ENCODE measurements at regions not wholly inside any gene's neighbourhood (a gene's known extent, or its start where the extent isn't known, plus 50 kb on each side); places are given as distances from the start of the nearest gene placed in this dataset.

DNA sequence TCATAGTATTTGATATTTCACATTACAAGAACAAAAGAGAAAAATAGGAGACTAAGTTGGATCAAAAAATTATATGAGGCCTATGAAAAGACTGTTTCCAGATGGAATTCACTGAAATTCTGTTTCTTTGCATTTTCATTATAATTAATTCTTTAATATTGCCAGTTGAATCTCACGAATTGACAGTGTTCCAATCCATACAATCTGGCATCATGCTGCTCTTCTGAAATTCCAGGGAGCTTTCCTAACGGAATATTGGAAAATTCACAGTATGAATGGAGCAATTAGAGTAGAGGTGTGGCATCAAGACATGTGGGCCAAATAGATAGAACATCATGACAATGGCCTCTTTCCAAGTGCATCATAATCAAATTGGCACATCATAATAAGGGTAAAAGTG is 1178.9 kb upstream of the WWC1 start:
- Histone ChIP-seq H3K4me1 (ENCODE audit: insufficient read depth) (no peaks in the 10 kb centered on the region), H3K9me3 (ENCODE audit: low read depth) (no peaks in the 10 kb centered on the region), H3K4me2 (no peak overlapping the region), H3K36me3 (replicated peaks; ENCODE audit: insufficient read depth, low read depth) (no peaks in the 10 kb centered on the region), H3K9me2 (replicated peaks; ENCODE audit: insufficient read depth) (no peaks in the 10 kb centered on the region), H3K27me3 (no peaks in the 10 kb centered on the region), H2AFZ (no peak overlapping the region), H3K27ac (no peak overlapping the region), H3K4me3 (no peak overlapping the region), H4K20me1 (ENCODE audit: insufficient read depth, poor library complexity, severe bottlenecking) (no peaks in the 10 kb centered on the region), H3K79me2 (no peaks in the 10 kb centered on the region)
- no peak for DNase-seq (ENCODE audit: low spot score)
- WGBS (ENCODE audit: low lambda C conversion rate, missing lambda C conversion rate) = 82% methylated on average over 2 of the region's 2 CpGs
- TF ChIP-seq EZH2 (IDR thresholded peaks at IDR 0.05; ENCODE audit: borderline replicate concordance) = no peak
- TF ChIP-seq, protein P1, sequence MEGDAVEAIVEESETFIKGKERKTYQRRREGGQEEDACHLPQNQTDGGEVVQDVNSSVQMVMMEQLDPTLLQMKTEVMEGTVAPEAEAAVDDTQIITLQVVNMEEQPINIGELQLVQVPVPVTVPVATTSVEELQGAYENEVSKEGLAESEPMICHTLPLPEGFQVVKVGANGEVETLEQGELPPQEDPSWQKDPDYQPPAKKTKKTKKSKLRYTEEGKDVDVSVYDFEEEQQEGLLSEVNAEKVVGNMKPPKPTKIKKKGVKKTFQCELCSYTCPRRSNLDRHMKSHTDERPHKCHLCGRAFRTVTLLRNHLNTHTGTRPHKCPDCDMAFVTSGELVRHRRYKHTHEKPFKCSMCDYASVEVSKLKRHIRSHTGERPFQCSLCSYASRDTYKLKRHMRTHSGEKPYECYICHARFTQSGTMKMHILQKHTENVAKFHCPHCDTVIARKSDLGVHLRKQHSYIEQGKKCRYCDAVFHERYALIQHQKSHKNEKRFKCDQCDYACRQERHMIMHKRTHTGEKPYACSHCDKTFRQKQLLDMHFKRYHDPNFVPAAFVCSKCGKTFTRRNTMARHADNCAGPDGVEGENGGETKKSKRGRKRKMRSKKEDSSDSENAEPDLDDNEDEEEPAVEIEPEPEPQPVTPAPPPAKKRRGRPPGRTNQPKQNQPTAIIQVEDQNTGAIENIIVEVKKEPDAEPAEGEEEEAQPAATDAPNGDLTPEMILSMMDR (IDR thresholded peaks at IDR 0.05; ENCODE audit: poor library complexity) = no peak
- TF ChIP-seq EZH2phosphoT487 (IDR thresholded peaks at IDR 0.05; ENCODE audit: low read depth, severe bottlenecking, unreplicated experiment) = no peak

DNA sequence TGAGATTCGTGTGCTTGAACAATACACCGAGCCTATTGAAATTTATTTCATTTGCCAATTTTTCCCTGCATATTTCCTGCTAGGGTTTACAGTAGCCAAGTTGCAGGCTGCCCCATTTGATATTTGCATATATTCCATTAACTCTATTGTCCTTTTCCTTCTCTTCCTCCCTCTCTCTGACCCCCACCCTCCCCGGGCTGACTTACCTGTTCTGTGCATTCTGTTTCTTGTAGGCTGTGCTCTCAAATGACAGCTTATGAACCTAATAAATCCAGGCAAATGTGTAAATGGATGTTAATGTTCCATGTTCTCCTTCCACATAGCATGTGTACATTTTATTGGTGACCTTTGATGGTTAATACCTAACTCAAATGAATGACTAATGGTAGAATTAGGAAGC is 1169.2 kb upstream of the WWC1 start:
- 83% methylated on average over 3 of the region's 3 CpGs for WGBS (ENCODE audit: low lambda C conversion rate, missing lambda C conversion rate)
- Histone ChIP-seq H3K27ac (no peak overlapping the region), H3K4me2 (no peak overlapping the region), H3K4me3 (no peak overlapping the region), H3K79me2 (no peaks in the 10 kb centered on the region), H3K9me3 (ENCODE audit: low read depth) (no peaks in the 10 kb centered on the region), H3K4me1 (ENCODE audit: insufficient read depth) (no peaks in the 10 kb centered on the region), H3K27me3 (no peaks in the 10 kb centered on the region), H4K20me1 (ENCODE audit: insufficient read depth, poor library complexity, severe bottlenecking) (no peaks in the 10 kb centered on the region), H3K9me2 (replicated peaks; ENCODE audit: insufficient read depth) (peaks cover 3% of the 10 kb centered on the region), H2AFZ (no peak overlapping the region), H3K36me3 (replicated peaks; ENCODE audit: insufficient read depth, low read depth) (no peaks in the 10 kb centered on the region)
- TF ChIP-seq EZH2phosphoT487 (IDR thresholded peaks at IDR 0.05; ENCODE audit: low read depth, severe bottlenecking, unreplicated experiment) = no peak
- no peak for DNase-seq (ENCODE audit: low spot score)

DNA sequence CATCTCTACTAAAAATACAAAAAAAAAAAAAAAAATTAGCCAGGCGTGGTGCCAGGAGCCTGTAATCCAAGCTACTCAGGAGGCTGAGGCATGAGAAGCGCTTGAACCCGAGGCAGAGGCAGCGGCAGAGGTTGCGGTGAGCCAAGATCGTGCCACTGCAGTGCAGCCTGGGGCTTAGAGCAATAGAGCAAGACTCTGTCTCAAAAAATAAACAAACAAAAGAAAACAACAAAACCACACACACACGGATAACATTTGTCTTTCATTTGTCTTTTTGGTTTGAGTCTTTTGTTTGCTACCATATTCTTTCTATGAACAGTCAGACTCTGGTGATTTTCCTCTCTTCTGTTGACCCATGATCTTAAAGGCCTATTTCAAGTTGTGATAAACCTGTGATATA is 1168.3 kb upstream of the WWC1 start:
- no peak for DNase-seq (ENCODE audit: low spot score)
- Histone ChIP-seq H3K4me2 (no peak overlapping the region), H3K9me2 (replicated peaks; ENCODE audit: insufficient read depth) (peaks cover 2% of the 10 kb centered on the region), H3K4me1 (ENCODE audit: insufficient read depth) (no peaks in the 10 kb centered on the region), H4K20me1 (ENCODE audit: insufficient read depth, poor library complexity, severe bottlenecking) (no peaks in the 10 kb centered on the region), H3K27ac (no peak overlapping the region), H3K79me2 (no peaks in the 10 kb centered on the region), H3K9me3 (ENCODE audit: low read depth) (no peaks in the 10 kb centered on the region), H3K4me3 (no peak overlapping the region), H3K27me3 (no peaks in the 10 kb centered on the region), H2AFZ (no peak overlapping the region), H3K36me3 (replicated peaks; ENCODE audit: insufficient read depth, low read depth) (no peaks in the 10 kb centered on the region)
- TF ChIP-seq EZH2phosphoT487 (IDR thresholded peaks at IDR 0.05; ENCODE audit: low read depth, severe bottlenecking, unreplicated experiment) (no peak), EZH2 (IDR thresholded peaks at IDR 0.05; ENCODE audit: borderline replicate concordance) (no peak)
- TF ChIP-seq, protein P1 (IDR thresholded peaks at IDR 0.05; ENCODE audit: poor library complexity) = no peak
- WGBS (ENCODE audit: low lambda C conversion rate, missing lambda C conversion rate) = 85% methylated on average over 7 of the region's 7 CpGs

DNA sequence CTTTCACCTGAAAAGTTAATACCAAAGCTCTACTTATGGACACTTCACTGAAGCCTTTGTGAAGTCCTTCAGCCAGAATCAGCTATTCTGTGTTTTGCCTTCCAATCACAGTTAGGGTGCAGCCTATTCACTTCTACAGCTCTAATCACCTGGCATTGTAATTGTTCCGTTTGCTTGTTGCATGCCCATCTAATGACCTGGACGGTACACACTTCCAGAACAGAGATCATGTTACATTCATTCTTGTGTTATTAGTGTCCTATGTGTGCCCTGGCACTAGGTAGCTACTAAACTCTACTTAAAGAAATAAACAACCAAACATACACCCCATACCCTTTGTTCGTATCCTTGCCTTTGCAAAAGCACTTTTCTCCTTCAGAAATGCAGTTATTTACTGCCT is 1162.9 kb upstream of the WWC1 start:
- no peak overlapping the region for H3K4me3 ChIP-seq
- H3K27ac ChIP-seq = no peak overlapping the region
- 63% methylated on average over 3 of the region's 3 CpGs for WGBS (ENCODE audit: low lambda C conversion rate, missing lambda C conversion rate)
- H2AFZ ChIP-seq = no peak overlapping the region
- no peaks in the 10 kb centered on the region for H3K27me3 ChIP-seq
- H3K4me2 ChIP-seq = no peak overlapping the region
- H3K36me3 ChIP-seq (replicated peaks; ENCODE audit: insufficient read depth, low read depth) = no peaks in the 10 kb centered on the region
- no peaks in the 10 kb centered on the region for H4K20me1 ChIP-seq (ENCODE audit: insufficient read depth, poor library complexity, severe bottlenecking)
- TF ChIP-seq EZH2phosphoT487 (IDR thresholded peaks at IDR 0.05; ENCODE audit: low read depth, severe bottlenecking, unreplicated experiment) (no peak), EZH2 (IDR thresholded peaks at IDR 0.05; ENCODE audit: borderline replicate concordance) (no peak)
- TF ChIP-seq, protein P1 (IDR thresholded peaks at IDR 0.05; ENCODE audit: poor library complexity) = no peak
- H3K9me3 ChIP-seq (ENCODE audit: low read depth) = no peaks in the 10 kb centered on the region
- H3K9me2 ChIP-seq (replicated peaks; ENCODE audit: insufficient read depth) = no peaks in the 10 kb centered on the region
- no peaks in the 10 kb centered on the region for H3K79me2 ChIP-seq
- DNase-seq (ENCODE audit: low spot score) = no peak
- H3K4me1 ChIP-seq (ENCODE audit: insufficient read depth) = no peaks in the 10 kb centered on the region

Measured in hepatocyte (in vitro differentiated cells).